CD4-positive, alpha-beta T cell treated with Interleukin-10 for 1 hour (primary cell): ENCODE measurements at regions not wholly inside any gene's neighbourhood (a gene's known extent, or its start where the extent isn't known, plus 50 kb on each side); places are given as distances from the start of the nearest gene placed in this dataset.

Experiments
- DNase-seq: peaks from one replicate; pipeline ENCODE4 v3.0.0-alpha.2; 2020

GRCh38 chr6:164533045-164533362 lies 776.4 kb downstream of the C6orf118 start:
- DNase-seq, result no peak

GRCh38 chr6:164532198-164533044 lies 777.0 kb downstream of the C6orf118 start:
- no peak for DNase-seq

GRCh38 chr6:164531736-164532135 lies 777.7 kb downstream of the C6orf118 start:
- no peak for DNase-seq

- no peak for DNase-seq
Measured at GRCh38 chr6:164528539-164528938, 780.9 kb downstream of the C6orf118 start.

- DNase-seq, result no peak
Measured at GRCh38 chr6:164523087-164523654, 786.2 kb downstream of the C6orf118 start.

- DNase-seq, result no peak
Measured at GRCh38 chr6:164520916-164521315, 788.5 kb downstream of the C6orf118 start.

- no peak for DNase-seq
Measured at GRCh38 chr6:164507206-164507940, 802.0 kb downstream of the C6orf118 start.

GRCh38 chr6:164505425-164505824 lies 804.0 kb downstream of the C6orf118 start:
- DNase-seq, result no peak

- no peak for DNase-seq
Measured at GRCh38 chr6:164502833-164503232, 806.6 kb downstream of the C6orf118 start.

GRCh38 chr6:164495882-164496495 lies 813.4 kb downstream of the C6orf118 start:
- DNase-seq, result no peak

GRCh38 chr6:164478426-164478825 lies 831.0 kb downstream of the C6orf118 start:
- no peak for DNase-seq

- no peak for DNase-seq
Measured at GRCh38 chr6:164477790-164478189, 831.6 kb downstream of the C6orf118 start.

- DNase-seq, result no peak
Measured at GRCh38 chr6:164477101-164477500, 832.3 kb downstream of the C6orf118 start.

- DNase-seq, result no peak
Measured at GRCh38 chr6:164469276-164469949, 840.0 kb downstream of the C6orf118 start.

- DNase-seq, result no peak
Measured at GRCh38 chr6:164455835-164456234, 853.6 kb downstream of the C6orf118 start.

GRCh38 chr6:164453835-164454234 lies 855.6 kb downstream of the C6orf118 start:
- no peak for DNase-seq

GRCh38 chr6:164442572-164442971 lies 866.8 kb downstream of the C6orf118 start:
- no peak for DNase-seq

GRCh38 chr6:164439331-164439730 lies 870.1 kb downstream of the C6orf118 start:
- DNase-seq, result no peak

- DNase-seq, result no peak
Measured at GRCh38 chr6:164436976-164437375, 872.4 kb downstream of the C6orf118 start.

GRCh38 chr6:164427728-164428402 lies 881.5 kb downstream of the C6orf118 start:
- DNase-seq, result no peak

GRCh38 chr6:164424489-164424888 lies 884.9 kb downstream of the C6orf118 start:
- DNase-seq, result no peak

GRCh38 chr6:164419099-164419498 lies 890.3 kb downstream of the C6orf118 start:
- DNase-seq, result no peak

- no peak for DNase-seq
Measured at GRCh38 chr6:164418262-164418588, 891.2 kb downstream of the C6orf118 start.
